ENCODE measurements at regions not wholly inside any gene's neighbourhood (a gene's known extent, or its start where the extent isn't known, plus 50 kb on each side); places are given as distances from the start of the nearest gene placed in this dataset.

DNA sequence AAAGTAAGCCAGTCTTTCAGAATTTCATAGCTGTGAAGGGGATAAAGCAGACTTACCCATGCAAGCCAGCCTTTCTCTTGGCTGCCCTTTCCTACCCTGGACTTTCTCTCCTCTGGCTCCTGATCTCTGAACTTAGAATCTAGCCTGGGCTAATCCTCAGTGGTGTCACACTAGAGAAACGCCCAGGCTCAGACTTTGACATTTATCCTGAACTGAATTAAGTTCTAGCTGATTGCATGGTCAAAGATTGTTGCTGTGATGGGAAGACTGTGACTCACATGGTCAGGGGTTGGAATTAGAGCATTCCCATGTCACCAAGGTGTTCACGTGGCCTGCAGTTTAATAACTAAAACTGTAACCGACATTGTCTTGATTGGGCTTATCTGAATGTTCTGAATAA lies 469.5 kb upstream of the FAT1 start:
- TF ChIP-seq CTCF (IDR thresholded peaks at IDR 0.05) (no peak), POLR2AphosphoS5 (IDR thresholded peaks at IDR 0.05; ENCODE audit: insufficient read depth in 1 of 2, low read depth in 1 of 2) (no peak)
